Embryonic facial prominence (tissue), 1 donor: ENCODE measurements at regions not wholly inside any gene's neighbourhood (a gene's known extent, or its start where the extent isn't known, plus 50 kb on each side); places are given as distances from the start of the nearest gene placed in this dataset.

Experiments used
- DNase-seq: peaks from one replicate; pipeline ENCODE4 v3.0.0-alpha.2; 2016; ENCODE audit errors: extremely low spot score

GRCh38 chr17:34172390-34172918 lies 82.6 kb upstream of the CCL2 start:
- DNase-seq, result no peak

- no peak for DNase-seq
These were observed 81.8 kb upstream of the CCL2 start for GRCh38 chr17:34173241-34173640.

- no peak for DNase-seq
These were observed 80.6 kb upstream of the CCL2 start for GRCh38 chr17:34174496-34174895.

GRCh38 chr17:34176440-34176839 lies 78.6 kb upstream of the CCL2 start:
- no peak for DNase-seq

GRCh38 chr17:34177642-34178041 lies 77.4 kb upstream of the CCL2 start:
- DNase-seq, result no peak

GRCh38 chr17:34178092-34178491 lies 77.0 kb upstream of the CCL2 start:
- DNase-seq, result no peak

GRCh38 chr17:34182036-34182803 lies 72.9 kb upstream of the CCL2 start:
- no peak for DNase-seq

- DNase-seq, result no peak
These were observed 59.1 kb upstream of the CCL2 start for GRCh38 chr17:34195987-34196386.

GRCh38 chr17:34198519-34198918 lies 56.6 kb upstream of the CCL2 start:
- DNase-seq, result no peak

- DNase-seq, result no peak
These were observed 55.6 kb upstream of the CCL2 start for GRCh38 chr17:34199454-34199853.

- peak; percentile 73 for DNase-seq
These were observed 55.1 kb upstream of the CCL2 start for GRCh38 chr17:34199932-34200534.

GRCh38 chr17:34201225-34201624 lies 53.9 kb upstream of the CCL2 start:
- no peak for DNase-seq

- DNase-seq, result no peak
These were observed 53.3 kb upstream of the CCL2 start for GRCh38 chr17:34201767-34202166.

GRCh38 chr17:34203018-34203638 lies 52.0 kb upstream of the CCL2 start:
- DNase-seq, result no peak

- DNase-seq, result no peak
These were observed 50.7 kb upstream of the CCL2 start for GRCh38 chr17:34204402-34204801.
